NCI-H69 (cell line): ENCODE measurements at regions not wholly inside any gene's neighbourhood (a gene's known extent, or its start where the extent isn't known, plus 50 kb on each side); places are given as distances from the start of the nearest gene placed in this dataset.
"Not testable (repeated sequence)": the region's sequence is repeated elsewhere in the genome, so short reads cannot be mapped to it uniquely, and the experiment has no call there.

Source experiments
- DNase-seq: peaks from one replicate; lab custom pipeline; 2025; lab: John Stamatoyannopoulos, UW

- no peak for DNase-seq
Observed at GRCh38 chr10:8800426-8800825, 745.9 kb downstream of the GATA3 start.

GRCh38 chr10:8803992-8804391, 749.5 kb downstream of the GATA3 start:
- no peak for DNase-seq

GRCh38 chr10:8810677-8811076, 756.2 kb downstream of the GATA3 start:
- DNase-seq: no peak

- DNase-seq: no peak
Observed at GRCh38 chr10:8811201-8811600, 756.7 kb downstream of the GATA3 start.

- DNase-seq: no peak
Observed at GRCh38 chr10:8815969-8816368, 761.5 kb downstream of the GATA3 start.

- no peak for DNase-seq
Observed at GRCh38 chr10:8817299-8817698, 762.8 kb downstream of the GATA3 start.

- no peak for DNase-seq
Observed at GRCh38 chr10:8825611-8826010, 771.1 kb downstream of the GATA3 start.

- DNase-seq: no peak
Observed at GRCh38 chr10:8829592-8829991, 775.1 kb downstream of the GATA3 start.

- DNase-seq: no peak
Observed at GRCh38 chr10:8830048-8830447, 775.6 kb downstream of the GATA3 start.

- DNase-seq: no peak
Observed at GRCh38 chr10:8830876-8831275, 776.4 kb downstream of the GATA3 start.

- DNase-seq: no peak
Observed at GRCh38 chr10:8835453-8836167, 781.1 kb downstream of the GATA3 start.

GRCh38 chr10:8840356-8840755, 785.9 kb downstream of the GATA3 start:
- no peak for DNase-seq

- no peak for DNase-seq
Observed at GRCh38 chr10:8844141-8844540, 789.7 kb downstream of the GATA3 start.

GRCh38 chr10:8852546-8852945, 798.1 kb downstream of the GATA3 start:
- DNase-seq: no peak

- DNase-seq: no peak
Observed at GRCh38 chr10:8853048-8853447, 798.6 kb downstream of the GATA3 start.

- DNase-seq: not testable (repeated sequence)
Observed at GRCh38 chr10:8868924-8869323, 814.4 kb downstream of the GATA3 start.

GRCh38 chr10:8873310-8873709, 818.8 kb downstream of the GATA3 start:
- no peak for DNase-seq

GRCh38 chr10:8874268-8874667, 819.8 kb downstream of the GATA3 start:
- DNase-seq: no peak

GRCh38 chr10:8874972-8875371, 820.5 kb downstream of the GATA3 start:
- no peak for DNase-seq

- DNase-seq: no peak
Observed at GRCh38 chr10:8876171-8876570, 821.7 kb downstream of the GATA3 start.

GRCh38 chr10:8889538-8889937, 835.0 kb downstream of the GATA3 start:
- DNase-seq: no peak

GRCh38 chr10:8893102-8893501, 838.6 kb downstream of the GATA3 start:
- DNase-seq: no peak

- DNase-seq: no peak
Observed at GRCh38 chr10:8894148-8894547, 839.7 kb downstream of the GATA3 start.

- no peak for DNase-seq
Observed at GRCh38 chr10:8897769-8898168, 843.3 kb downstream of the GATA3 start.
